GM18502 (cell line): ENCODE measurements at regions not wholly inside any gene's neighbourhood (a gene's known extent, or its start where the extent isn't known, plus 50 kb on each side); places are given as distances from the start of the nearest gene placed in this dataset.

ENCODE experiments used
- ATAC-seq: cut with Tn5 transposase; IDR thresholded peaks from one replicate; pipeline ENCODE4 v1.9.1; 2021; ENCODE audit warnings: mild to moderate bottlenecking; ENCODE audit not compliant: unreplicated experiment, poor library complexity

- ATAC-seq: no peak
Observed at GRCh38 chr22:49031746-49032330, 795.8 kb downstream of the BRD1 start.

DNA sequence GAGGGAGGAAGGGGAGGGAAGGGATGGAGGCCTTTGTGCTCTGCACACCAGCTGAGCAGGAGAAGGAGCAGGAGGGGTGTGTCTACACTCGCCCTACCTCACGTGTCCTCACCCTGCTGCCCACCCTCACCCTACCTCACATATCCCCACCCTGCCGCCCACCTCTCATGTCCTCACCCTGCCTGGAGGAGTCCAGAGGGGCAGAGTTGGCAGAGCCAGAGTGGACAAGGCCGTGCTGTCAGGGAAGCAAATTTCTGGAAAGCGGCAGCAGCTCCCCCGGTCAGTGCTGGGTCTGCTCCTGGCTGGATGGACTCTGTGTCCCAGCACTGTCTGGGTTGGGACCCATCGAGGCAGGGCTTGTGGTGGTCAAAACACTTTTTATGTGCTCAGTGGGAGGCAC is 799.6 kb downstream of the BRD1 start:
- no peak for ATAC-seq

- no peak for ATAC-seq
Observed at GRCh38 chr22:49027368-49027670, 800.4 kb downstream of the BRD1 start.

DNA sequence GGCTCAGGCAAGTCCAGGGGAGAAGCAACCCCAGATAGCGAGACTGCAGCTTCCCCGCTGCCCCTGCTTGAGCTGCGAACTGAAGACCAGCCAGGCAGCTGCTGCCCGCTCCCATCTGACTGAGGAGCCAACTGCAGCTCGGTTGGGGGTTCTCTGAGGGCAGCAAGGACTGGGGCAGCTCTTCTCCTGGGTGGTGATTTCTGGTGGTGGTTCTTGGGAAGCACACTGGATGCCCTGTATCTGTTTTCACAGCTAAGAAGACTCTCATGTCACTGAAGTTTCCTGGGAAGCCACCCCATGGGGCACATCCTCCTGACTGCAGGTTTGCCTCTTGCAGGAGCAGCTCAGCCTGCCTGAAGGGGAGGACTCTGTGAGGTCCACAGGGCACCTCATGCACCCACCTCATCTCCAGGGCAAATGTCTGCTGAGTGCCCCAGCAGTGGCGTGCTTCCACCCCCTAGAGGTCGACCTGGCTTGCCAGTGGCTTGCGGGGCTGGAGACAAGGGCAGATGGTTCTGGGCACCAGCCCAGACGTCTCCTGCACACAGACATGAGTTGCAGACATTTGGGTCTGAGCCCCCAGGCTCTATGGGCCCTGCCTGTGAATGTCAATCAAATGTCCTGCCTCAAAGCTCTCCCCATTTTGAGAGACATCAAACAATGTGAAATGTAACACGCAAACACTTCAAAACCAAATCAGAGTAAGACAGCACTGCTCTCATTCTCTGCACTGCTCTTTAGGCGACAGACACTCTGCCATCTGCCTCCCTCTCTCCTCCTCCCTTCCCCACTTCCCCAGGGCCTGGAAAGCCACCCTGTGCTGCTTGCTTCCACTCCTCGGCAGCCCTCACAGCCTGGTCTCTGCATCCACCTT is 800.9 kb downstream of the BRD1 start:
- ATAC-seq: no peak

DNA sequence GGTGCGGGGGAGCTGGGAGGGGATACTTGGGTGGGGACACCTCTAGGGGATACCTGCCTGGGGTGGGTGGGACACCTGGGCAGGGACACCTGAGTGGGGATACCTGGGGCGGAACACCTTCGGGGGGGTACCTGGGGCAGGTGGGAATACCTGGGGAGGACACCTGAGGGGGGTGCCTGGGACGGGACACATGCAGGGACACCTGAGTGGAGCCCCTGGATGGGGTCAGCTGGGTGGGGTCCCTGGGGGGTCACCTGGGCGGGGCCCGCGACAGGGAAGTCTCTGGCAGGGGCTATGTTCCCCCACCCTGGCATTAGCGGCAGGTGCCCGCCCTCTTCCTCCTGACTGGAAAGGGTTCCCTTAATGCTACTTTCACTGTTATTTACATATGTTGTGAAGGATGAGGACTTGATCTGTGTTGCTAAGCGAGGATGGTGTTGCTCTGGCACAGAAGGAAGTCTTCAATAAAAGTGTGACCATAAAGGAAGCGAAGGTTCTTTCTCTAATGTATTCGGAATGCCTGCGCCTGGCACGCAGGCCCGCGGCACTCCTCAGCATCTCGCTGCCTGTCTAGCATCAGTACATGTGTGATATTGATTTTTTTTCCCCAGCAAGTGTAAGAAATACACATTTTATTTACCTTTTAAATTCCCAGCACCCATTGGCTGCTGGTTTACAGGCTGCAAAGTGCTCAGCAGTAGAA is 801.7 kb downstream of the BRD1 start:
- no peak for ATAC-seq

- ATAC-seq: no peak
Observed at GRCh38 chr22:49024775-49025440, 802.8 kb downstream of the BRD1 start.

- ATAC-seq: no peak
Observed at GRCh38 chr22:49023879-49024774, 803.5 kb downstream of the BRD1 start.

DNA sequence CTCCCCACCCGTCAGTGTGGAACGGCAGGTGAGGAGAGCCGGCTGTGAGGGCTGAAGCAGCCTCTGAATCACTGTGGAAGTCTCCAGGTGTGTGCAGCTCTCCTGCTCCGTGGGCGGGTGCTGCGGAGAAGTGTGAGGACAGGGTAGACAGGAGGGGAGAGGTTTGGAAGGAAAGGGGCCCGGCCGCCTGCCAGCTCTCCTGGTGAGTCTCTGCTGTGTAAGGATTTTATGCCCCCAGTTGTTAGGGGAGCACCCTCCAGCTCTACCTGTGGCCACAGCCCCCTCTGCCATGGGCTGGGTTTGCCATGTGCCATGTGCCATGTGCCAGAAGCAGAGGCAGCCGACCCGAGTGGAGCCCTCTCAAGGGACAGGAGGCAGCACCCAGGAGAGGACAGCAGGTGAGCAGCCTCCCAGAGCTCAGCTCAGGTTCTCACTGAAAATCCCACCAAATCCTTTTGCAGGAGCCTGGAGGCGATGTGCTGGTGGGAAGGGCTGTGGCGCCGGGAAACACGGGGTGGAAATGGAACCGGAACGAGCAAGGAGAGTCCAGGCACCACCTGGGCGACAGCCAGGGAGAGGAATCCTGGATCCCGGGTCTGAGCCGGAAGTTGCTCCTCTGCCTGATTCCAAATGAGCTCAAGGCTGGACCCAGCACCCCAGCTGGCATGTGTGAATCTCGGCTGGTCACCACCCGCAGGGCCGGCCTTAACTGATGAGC is 804.4 kb downstream of the BRD1 start:
- no peak for ATAC-seq

DNA sequence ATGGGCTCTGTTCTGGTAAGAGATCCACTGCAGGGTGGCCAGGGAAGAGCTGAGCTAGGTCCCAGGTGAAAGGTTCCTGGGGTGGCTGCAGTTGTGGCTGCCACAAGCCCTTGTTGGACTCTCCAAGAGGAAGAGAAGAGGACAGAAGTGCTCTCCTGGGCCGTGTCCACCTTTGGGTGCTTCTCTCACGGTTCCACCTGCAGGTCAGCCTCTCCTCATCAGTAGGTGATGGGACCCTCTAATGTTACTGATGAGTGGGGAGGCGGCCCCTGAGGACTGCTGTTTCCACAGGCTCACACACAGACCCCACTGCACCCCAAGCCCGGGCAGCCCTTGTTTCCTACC is 804.9 kb downstream of the BRD1 start:
- ATAC-seq: no peak

DNA sequence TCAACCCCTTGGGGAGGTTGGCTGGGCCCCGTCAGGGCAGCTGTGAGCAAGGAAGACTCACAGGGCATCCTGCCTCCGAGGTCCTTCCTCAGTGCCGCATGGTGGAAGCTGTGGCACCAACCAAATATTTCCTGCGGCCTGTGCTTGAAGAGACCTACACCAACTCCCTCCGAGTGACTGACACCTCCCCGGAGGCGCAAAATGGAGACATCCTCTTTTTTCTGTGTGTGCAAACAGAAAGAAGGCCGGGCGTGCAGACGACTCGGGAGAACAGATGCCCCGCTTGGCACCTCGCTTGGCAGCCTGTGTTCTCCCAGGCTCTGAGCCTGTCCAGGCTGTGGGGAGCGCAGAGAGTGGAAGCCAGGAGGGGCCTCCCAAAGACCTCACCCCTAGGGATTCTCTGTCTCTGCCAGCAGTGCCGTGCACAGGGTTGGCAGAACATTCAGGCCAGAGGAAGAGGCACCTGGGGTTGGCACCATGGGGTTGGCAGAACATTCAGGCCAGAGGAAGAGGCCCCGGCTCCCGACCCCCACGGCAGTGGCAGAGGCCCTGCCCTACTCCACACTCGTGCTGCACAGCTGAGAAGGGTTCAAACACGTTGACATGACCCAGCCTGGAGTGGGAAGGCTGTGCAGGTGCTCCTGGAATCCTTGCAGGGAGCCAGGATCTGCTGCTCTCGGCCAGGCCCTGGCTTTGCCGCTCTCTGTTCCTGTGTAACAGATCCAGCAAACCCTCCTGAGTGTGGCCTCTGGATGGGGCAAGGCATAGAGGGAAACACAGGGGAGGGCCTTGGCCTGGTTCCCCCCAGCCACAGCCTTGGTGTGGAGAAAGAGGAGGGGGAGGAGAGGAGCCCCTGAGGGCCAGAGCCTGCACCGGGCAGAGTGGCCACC is 805.5 kb downstream of the BRD1 start:
- no peak for ATAC-seq

DNA sequence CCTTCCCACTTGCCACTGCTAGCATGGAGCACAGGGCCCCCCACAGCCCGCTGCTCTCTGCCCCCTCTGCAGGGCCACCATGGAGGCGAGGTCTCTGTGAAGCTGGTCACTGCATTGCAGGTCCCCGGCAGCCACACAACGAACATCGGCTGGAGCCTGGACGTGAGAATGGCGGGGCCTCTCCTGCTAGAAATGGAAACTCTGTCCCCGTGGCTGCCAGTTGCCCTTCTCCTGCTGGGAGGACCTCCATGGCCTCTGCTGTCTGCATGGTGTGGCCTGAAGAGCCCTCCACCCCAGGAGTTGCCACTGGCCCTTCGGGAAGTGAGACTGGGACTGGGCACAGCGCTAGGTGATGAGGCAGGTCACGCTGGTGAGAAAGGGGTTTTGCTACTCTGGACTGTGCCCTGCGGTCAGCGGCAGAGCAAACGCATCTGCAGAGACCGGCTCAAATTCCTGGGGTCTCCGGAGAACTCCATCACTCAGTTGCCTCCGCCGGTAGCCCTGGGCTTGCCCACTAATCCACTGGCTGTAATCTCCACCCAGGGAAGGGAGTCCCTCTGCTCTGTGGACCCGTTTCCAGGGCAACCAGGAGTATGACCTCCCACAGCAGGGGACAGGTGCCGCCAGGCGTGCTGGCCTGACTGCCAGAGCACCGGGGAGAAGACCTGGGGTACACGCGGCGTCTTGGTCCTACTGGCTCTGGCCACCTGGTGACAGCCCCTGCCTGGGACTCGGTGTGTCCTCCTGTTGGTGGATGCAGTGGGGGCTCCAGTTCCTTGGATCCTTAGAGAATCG is 806.3 kb downstream of the BRD1 start:
- ATAC-seq: no peak

GRCh38 chr22:49019737-49020713 is 807.6 kb downstream of the BRD1 start:
- no peak for ATAC-seq

DNA sequence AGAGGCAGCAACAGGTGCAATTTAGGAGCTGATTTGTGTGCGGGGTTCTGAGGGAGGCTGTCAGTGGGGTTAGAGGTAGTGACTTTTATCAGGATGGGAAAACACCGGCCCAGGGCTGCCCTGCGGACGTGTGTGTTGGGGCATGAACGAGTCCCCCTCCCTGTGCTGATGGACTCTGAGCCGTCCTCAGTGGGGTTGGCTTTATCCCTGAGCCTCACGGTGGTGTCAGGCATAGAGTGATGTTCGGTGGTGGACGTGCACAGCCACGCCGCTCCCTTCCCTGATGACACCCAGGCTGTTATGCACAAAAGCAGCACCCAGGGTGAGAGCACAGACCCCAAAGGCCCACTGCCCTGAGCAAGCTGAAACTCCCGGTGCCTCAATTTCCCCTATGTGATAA is 809.1 kb downstream of the BRD1 start:
- ATAC-seq: no peak

GRCh38 chr22:49017482-49018329 is 810.0 kb downstream of the BRD1 start:
- ATAC-seq: no peak

GRCh38 chr22:49016909-49017481 is 810.7 kb downstream of the BRD1 start:
- ATAC-seq: no peak
